ENCODE measurements at regions not wholly inside any gene's neighbourhood (a gene's known extent, or its start where the extent isn't known, plus 50 kb on each side); places are given as distances from the start of the nearest gene placed in this dataset.

- no peak for DNase-seq (ENCODE audit: low read depth in 2 of 2)
Measured at GRCh38 chr2:198706476-198707082, 751.2 kb downstream of the SATB2 start.

- no peak for DNase-seq (ENCODE audit: low read depth in 2 of 2)
Measured at GRCh38 chr2:198703281-198703680, 754.5 kb downstream of the SATB2 start.

GRCh38 chr2:198702796-198703195, 754.9 kb downstream of the SATB2 start:
- DNase-seq (ENCODE audit: low read depth in 2 of 2), result no peak

GRCh38 chr2:198701481-198701880, 756.3 kb downstream of the SATB2 start:
- DNase-seq (ENCODE audit: low read depth in 2 of 2), result no peak

- no peak for DNase-seq (ENCODE audit: low read depth in 2 of 2)
Measured at GRCh38 chr2:198700319-198700718, 757.4 kb downstream of the SATB2 start.

- no peak for DNase-seq (ENCODE audit: low read depth in 2 of 2)
Measured at GRCh38 chr2:198698230-198698629, 759.5 kb downstream of the SATB2 start.

- no peak for DNase-seq (ENCODE audit: low read depth in 2 of 2)
Measured at GRCh38 chr2:198697794-198698193, 759.9 kb downstream of the SATB2 start.

GRCh38 chr2:198697218-198697617, 760.5 kb downstream of the SATB2 start:
- DNase-seq (ENCODE audit: low read depth in 2 of 2), result no peak

GRCh38 chr2:198695879-198696278, 761.9 kb downstream of the SATB2 start:
- no peak for DNase-seq (ENCODE audit: low read depth in 2 of 2)

GRCh38 chr2:198692907-198693510, 764.7 kb downstream of the SATB2 start:
- DNase-seq (ENCODE audit: low read depth in 2 of 2), result no peak

- DNase-seq (ENCODE audit: low read depth in 2 of 2), result no peak
Measured at GRCh38 chr2:198691236-198691635, 766.5 kb downstream of the SATB2 start.

GRCh38 chr2:198664321-198664720, 793.4 kb downstream of the SATB2 start:
- DNase-seq (ENCODE audit: low read depth in 2 of 2), result no peak

GRCh38 chr2:198662905-198663304, 794.8 kb downstream of the SATB2 start:
- DNase-seq (ENCODE audit: low read depth in 2 of 2), result no peak

- no peak for DNase-seq (ENCODE audit: low read depth in 2 of 2)
Measured at GRCh38 chr2:198660501-198660900, 797.2 kb downstream of the SATB2 start.

- no peak for DNase-seq (ENCODE audit: low read depth in 2 of 2)
Measured at GRCh38 chr2:198659096-198659870, 798.5 kb downstream of the SATB2 start.

GRCh38 chr2:198657512-198658121, 800.1 kb downstream of the SATB2 start:
- no peak for DNase-seq (ENCODE audit: low read depth in 2 of 2)

GRCh38 chr2:198656869-198657268, 800.9 kb downstream of the SATB2 start:
- DNase-seq (ENCODE audit: low read depth in 2 of 2), result no peak

GRCh38 chr2:198654646-198655045, 803.1 kb downstream of the SATB2 start:
- no peak for DNase-seq (ENCODE audit: low read depth in 2 of 2)

- DNase-seq (ENCODE audit: low read depth in 2 of 2), result no peak
Measured at GRCh38 chr2:198653311-198653710, 804.4 kb downstream of the SATB2 start.

GRCh38 chr2:198652461-198652860, 805.3 kb downstream of the SATB2 start:
- no peak for DNase-seq (ENCODE audit: low read depth in 2 of 2)

GRCh38 chr2:198645816-198646215, 811.9 kb downstream of the SATB2 start:
- DNase-seq (ENCODE audit: low read depth in 2 of 2), result no peak

GRCh38 chr2:198641161-198641560, 816.6 kb downstream of the SATB2 start:
- DNase-seq (ENCODE audit: low read depth in 2 of 2), result no peak

- DNase-seq (ENCODE audit: low read depth in 2 of 2), result no peak
Measured at GRCh38 chr2:198640463-198640862, 817.3 kb downstream of the SATB2 start.
